Activated CD4-positive, alpha-beta T cell treated with anti-CD3 and anti-CD28 coated beads, Interleukin-2, amount 50 U/mL, for 24 hours (primary cell): ENCODE measurements at regions not wholly inside any gene's neighbourhood (a gene's known extent, or its start where the extent isn't known, plus 50 kb on each side); places are given as distances from the start of the nearest gene placed in this dataset.
A peak's percentile ranks its signal among the peaks of the same experiment; 100 is the strongest.
"Not testable (repeated sequence)": the region's sequence is repeated elsewhere in the genome, so short reads cannot be mapped to it uniquely, and the experiment has no call there.

Source experiments
- DNase-seq, 2 donors: peaks; one replicate each; pipeline ENCODE4 v3.0.0-alpha.2; 2020; ENCODE audit warnings: low read depth in 1 of 2, low spot score in 1 of 2

- peak in 1 of 2 donors; percentile 40 for DNase-seq
Measured at GRCh38 chr9:41643571-41644279, 454.6 kb upstream of the ZNG1F start.

GRCh38 chr9:41633726-41634125 lies 444.6 kb upstream of the ZNG1F start:
- not testable (repeated sequence) for DNase-seq

DNA sequence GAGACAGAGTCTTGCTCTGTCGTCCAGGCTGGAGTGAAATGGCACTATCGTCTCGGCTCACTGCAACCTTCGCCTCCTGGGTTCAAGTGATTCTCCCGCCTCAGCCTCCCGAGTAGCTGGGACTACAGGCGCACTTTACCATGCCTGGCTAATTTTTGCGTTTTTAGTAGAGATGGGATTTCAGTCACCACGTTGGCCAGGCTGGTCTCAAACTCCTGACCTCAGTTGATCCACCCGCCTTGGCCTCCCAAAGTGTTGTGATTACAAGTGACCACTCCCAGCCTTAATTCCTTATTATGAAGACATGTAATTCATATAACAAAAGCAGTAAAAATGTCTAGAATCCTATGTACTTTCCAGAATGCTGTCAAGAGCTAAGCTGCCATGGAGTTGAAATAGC lies 434.5 kb upstream of the ZNG1F start:
- not testable (repeated sequence) for DNase-seq

DNA sequence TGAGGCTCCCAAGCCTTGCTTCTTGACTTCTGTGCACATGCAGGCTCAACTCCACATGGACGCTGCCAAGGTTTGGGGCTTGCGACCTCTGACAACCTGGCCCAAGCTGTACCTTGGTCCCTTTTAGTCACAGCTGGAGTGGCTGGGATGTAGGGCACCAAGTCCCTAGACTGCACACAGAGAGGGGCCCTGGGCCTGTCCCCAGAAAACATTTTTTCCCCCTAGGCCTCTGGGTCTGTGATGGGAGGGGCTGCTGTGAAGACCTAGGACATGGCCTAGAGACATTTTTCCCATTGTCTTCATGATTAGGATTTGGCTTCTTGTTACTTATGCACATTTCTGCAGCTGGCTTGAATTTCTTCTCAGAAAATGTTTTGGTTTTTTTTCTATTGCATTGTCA lies 430.1 kb upstream of the ZNG1F start:
- DNase-seq = not testable (repeated sequence)

DNA sequence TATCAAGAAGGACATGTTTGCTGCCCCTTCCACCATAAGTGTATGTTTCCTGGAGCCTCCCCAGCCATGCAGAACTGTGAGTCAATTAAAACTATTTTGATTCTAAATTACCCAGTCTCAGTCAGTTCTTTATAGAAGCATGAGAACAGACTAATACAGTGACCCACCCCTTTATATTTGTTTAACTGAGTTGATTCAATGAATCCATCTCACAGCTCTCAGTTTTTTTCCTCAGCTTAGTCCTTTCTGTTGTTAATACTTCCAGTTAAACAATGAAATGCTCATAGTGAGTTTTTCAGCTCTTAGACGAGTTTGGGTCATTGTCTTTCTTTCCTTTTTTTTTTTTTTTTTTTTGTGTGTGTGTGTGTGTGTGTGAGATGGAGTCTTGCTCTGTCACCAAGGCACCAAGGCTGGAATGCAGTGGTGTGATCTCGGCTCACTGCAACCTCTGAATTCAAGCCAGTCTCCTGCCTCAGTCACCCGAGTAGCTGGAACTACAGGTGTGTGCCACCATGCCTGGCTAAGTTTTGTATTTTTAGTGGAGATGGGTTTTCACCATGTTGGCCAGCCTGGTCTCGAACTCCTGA lies 417.9 kb upstream of the ZNG1F start:
- DNase-seq = not testable (repeated sequence)

GRCh38 chr9:41565572-41565971 lies 376.5 kb upstream of the ZNG1F start:
- not testable (repeated sequence) for DNase-seq
